Gastroesophageal sphincter (tissue), 4 donors: ENCODE measurements at regions not wholly inside any gene's neighbourhood (a gene's known extent, or its start where the extent isn't known, plus 50 kb on each side); places are given as distances from the start of the nearest gene placed in this dataset.
A peak's percentile ranks its signal among the peaks of the same experiment; 100 is the strongest.

ENCODE experiments used
- ATAC-seq: fragments of 150-250 bp; one replicate; pipeline ENCODE4 v1.9.1; 2016; ENCODE audit warnings: mild to moderate bottlenecking, moderate library complexity
- H3K27ac ChIP-seq, 4 donors: fragments of 200-600 bp; sonication (generic) in 3 of 4; 1 replicate in 3 of 4; 2 replicates in 1 of 4; pipeline ENCODE4 v1.5.1; 2016 to 2019
- H3K27me3 ChIP-seq: fragments of 200-600 bp; sonication (generic); one replicate; pipeline ENCODE4 v1.5.1; 2019
- H3K36me3 ChIP-seq, 2 donors: fragments of 200-600 bp; sonication (generic); one replicate each; pipeline ENCODE4 v1.5.1; 2019; ENCODE audit warnings: control low read depth in 1 of 2
- H3K4me1 ChIP-seq, 3 donors: fragments of 200-600 bp; sonication (generic); 1 replicate in 2 of 3; 2 replicates in 1 of 3; pipeline ENCODE4 v1.5.1; 2016 to 2019; ENCODE audit warnings: control low read depth in 2 of 3
- H3K4me3 ChIP-seq, 2 donors: fragments of 200-600 bp; sonication (generic); one replicate each; pipeline ENCODE4 v1.5.1; 2019; ENCODE audit warnings: mild to moderate bottlenecking in 1 of 2, moderate library complexity in 1 of 2
- H3K9me3 ChIP-seq, 3 donors: fragments of 200-600 bp; sonication (generic); one replicate each; pipeline ENCODE4 v1.5.1; 2017 to 2019; ENCODE audit warnings: control low read depth in 2 of 3
- EP300 ChIP-seq: sonication (generic); formaldehyde crosslinking; IDR thresholded peaks from one replicate; pipeline ENCODE4 v1.6.1; 2017; ENCODE audit warnings: antibody characterized with exemption, mild to moderate bottlenecking
- POLR2A ChIP-seq, 2 donors: fragments of 450-650 bp; IDR thresholded peaks; one replicate each; pipeline ENCODE4 v1.6.1; 2017; ENCODE audit warnings: antibody characterized with exemption in 2 of 2, mild to moderate bottlenecking in 2 of 2, moderate library complexity in 1 of 2
- POLR2AphosphoS5 ChIP-seq: sonication (generic); formaldehyde crosslinking; IDR thresholded peaks from one replicate; pipeline ENCODE4 v1.6.1; 2017; ENCODE audit warnings: antibody characterized with exemption
- WGBS, 2 donors: methylation state at CpG; one replicate each; pipeline ENCODE4 v1.1.5; 2018; ENCODE audit warnings: low coverage in 1 of 2; 5-methylcytosine and 5-hydroxymethylcytosine counted together
- TF ChIP-seq, protein P1 (sequence below), 4 experiments: fragments of 200-600 bp in 2 of 4; fragments of 450-650 bp in 2 of 4; sonication (generic) in 1 of 4; IDR thresholded peaks; one replicate each; pipeline ENCODE4 v1.5.1; 2017 to 2019; ENCODE audit warnings: antibody characterized with exemption in 4 of 4, mild to moderate bottlenecking in 2 of 4, moderate library complexity in 2 of 4

DNA sequence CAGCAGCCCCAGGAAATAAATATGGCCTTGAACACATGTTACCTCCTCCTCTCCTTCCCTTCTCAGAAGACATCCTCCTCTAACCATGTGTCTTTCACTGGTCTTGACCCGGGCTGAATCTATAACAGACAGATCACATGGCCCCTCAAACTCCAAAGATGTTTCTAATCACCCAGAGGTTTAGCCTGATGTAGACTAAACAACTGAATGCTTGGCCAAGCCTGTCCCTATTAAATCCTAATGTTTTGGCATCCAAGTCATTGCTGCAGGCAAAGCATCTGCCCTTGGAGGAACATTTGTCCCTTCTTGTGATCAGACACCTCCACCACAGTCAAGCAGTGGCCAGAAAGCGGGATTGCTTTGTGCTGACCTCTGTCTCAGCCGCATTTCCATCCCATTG is 65.5 kb downstream of the ANKRD60 start:
- Histone ChIP-seq H3K9me3 (no peaks in the 10 kb centered on the region), H3K4me1 (peaks cover 0 to 7% (median 0%) of the 10 kb centered on the region in 3 donors), H3K27ac (peak overlapping the region in 2 of 4 donors; percentile 17 to 73), H3K4me3 (no peak overlapping the region), H3K27me3 (peaks cover 3% of the 10 kb centered on the region), H3K36me3 (no peaks in the 10 kb centered on the region)
- 47 to 100% methylated on average over 2 to 3 of the region's 3 CpGs for WGBS, 2 donors
- TF ChIP-seq EP300 (no peak), POLR2A (IDR thresholded peaks at IDR 0.05) (no peak), POLR2AphosphoS5 (no peak)
- TF ChIP-seq, protein P1, sequence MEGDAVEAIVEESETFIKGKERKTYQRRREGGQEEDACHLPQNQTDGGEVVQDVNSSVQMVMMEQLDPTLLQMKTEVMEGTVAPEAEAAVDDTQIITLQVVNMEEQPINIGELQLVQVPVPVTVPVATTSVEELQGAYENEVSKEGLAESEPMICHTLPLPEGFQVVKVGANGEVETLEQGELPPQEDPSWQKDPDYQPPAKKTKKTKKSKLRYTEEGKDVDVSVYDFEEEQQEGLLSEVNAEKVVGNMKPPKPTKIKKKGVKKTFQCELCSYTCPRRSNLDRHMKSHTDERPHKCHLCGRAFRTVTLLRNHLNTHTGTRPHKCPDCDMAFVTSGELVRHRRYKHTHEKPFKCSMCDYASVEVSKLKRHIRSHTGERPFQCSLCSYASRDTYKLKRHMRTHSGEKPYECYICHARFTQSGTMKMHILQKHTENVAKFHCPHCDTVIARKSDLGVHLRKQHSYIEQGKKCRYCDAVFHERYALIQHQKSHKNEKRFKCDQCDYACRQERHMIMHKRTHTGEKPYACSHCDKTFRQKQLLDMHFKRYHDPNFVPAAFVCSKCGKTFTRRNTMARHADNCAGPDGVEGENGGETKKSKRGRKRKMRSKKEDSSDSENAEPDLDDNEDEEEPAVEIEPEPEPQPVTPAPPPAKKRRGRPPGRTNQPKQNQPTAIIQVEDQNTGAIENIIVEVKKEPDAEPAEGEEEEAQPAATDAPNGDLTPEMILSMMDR (IDR thresholded peaks at IDR 0.05): no peak
- no peak for ATAC-seq

- Histone ChIP-seq H3K27me3 (peaks cover 3% of the 10 kb centered on the region), H3K4me1 (peaks cover 0 to 7% (median 0%) of the 10 kb centered on the region in 3 donors), H3K4me3 (no peak overlapping the region), H3K9me3 (no peaks in the 10 kb centered on the region), H3K27ac (peak overlapping the region in 3 of 4 donors; percentile 41 to 75 (median 73)), H3K36me3 (no peaks in the 10 kb centered on the region)
- peak; percentile 60 for ATAC-seq
- no peak for TF ChIP-seq POLR2A (IDR thresholded peaks at IDR 0.05)
- TF ChIP-seq POLR2AphosphoS5: no peak
- TF ChIP-seq, protein P1 (IDR thresholded peaks at IDR 0.05): no peak
- no peak for TF ChIP-seq EP300
- WGBS, 2 donors: 72 to 83% methylated on average over 1 to 2 of the region's 2 CpGs
These were observed 67.3 kb downstream of the ANKRD60 start for GRCh38 chr20:58161192-58161591.

GRCh38 chr20:58160451-58161061 is 67.9 kb downstream of the ANKRD60 start:
- Histone ChIP-seq H3K9me3 (no peaks in the 10 kb centered on the region), H3K27ac (peak overlapping the region in 3 of 4 donors; percentile 38 to 75 (median 73)), H3K36me3 (no peaks in the 10 kb centered on the region), H3K4me1 (peaks cover 0 to 7% (median 0%) of the 10 kb centered on the region in 3 donors), H3K4me3 (no peak overlapping the region), H3K27me3 (peaks cover 3% of the 10 kb centered on the region)
- WGBS, 2 donors: 59 to 73% methylated on average over 8 to 11 of the region's 17 CpGs
- TF ChIP-seq, protein P1 (IDR thresholded peaks at IDR 0.05): no peak
- no peak for TF ChIP-seq EP300
- TF ChIP-seq POLR2AphosphoS5: no peak
- no peak for TF ChIP-seq POLR2A (IDR thresholded peaks at IDR 0.05)
- peak; percentile 89 for ATAC-seq

- H3K9me3 ChIP-seq: no peaks in the 10 kb centered on the region
- ATAC-seq: no peak
- no peaks in the 10 kb centered on the region for H3K36me3 ChIP-seq
- no peak overlapping the region for H3K4me3 ChIP-seq
- no peak overlapping the region for H3K27ac ChIP-seq
- H3K4me1 ChIP-seq: no peaks in the 10 kb centered on the region
- TF ChIP-seq EP300: no peak
- TF ChIP-seq, protein P1 (IDR thresholded peaks at IDR 0.05): no peak
- no peak for TF ChIP-seq POLR2A (IDR thresholded peaks at IDR 0.05)
- no peak for TF ChIP-seq POLR2AphosphoS5
- 57 to 70% methylated on average over 6 to 12 of the region's 13 CpGs for WGBS, 2 donors
- H3K27me3 ChIP-seq: peaks cover 36% of the 10 kb centered on the region
These were observed 73.1 kb downstream of the ANKRD60 start for GRCh38 chr20:58155148-58155925.
